ENCODE measurements at regions not wholly inside any gene's neighbourhood (a gene's known extent, or its start where the extent isn't known, plus 50 kb on each side); places are given as distances from the start of the nearest gene placed in this dataset.

GRCh38 chrX:139293991-139294390 lies 236.5 kb upstream of the F9 start:
- H3K9me3 ChIP-seq = no peaks in the 10 kb centered on the region
- no peaks in the 10 kb centered on the region for H3K4me1 ChIP-seq
- H3K4me3 ChIP-seq (ENCODE audit: low read depth, low read length) = no peak overlapping the region
- no peak for TF ChIP-seq CTCF (IDR thresholded peaks at IDR 0.05; ENCODE audit: low read depth, low read length)
- H3K36me3 ChIP-seq = no peaks in the 10 kb centered on the region
- no peak for DNase-seq
- no peaks in the 10 kb centered on the region for H3K27me3 ChIP-seq

- no peak for DNase-seq
- H3K36me3 ChIP-seq = no peaks in the 10 kb centered on the region
- no peak for TF ChIP-seq CTCF (IDR thresholded peaks at IDR 0.05; ENCODE audit: low read depth, low read length)
- no peaks in the 10 kb centered on the region for H3K9me3 ChIP-seq
- no peak overlapping the region for H3K4me3 ChIP-seq (ENCODE audit: low read depth, low read length)
- H3K4me1 ChIP-seq = no peaks in the 10 kb centered on the region
- H3K27me3 ChIP-seq = no peaks in the 10 kb centered on the region
Measured at GRCh38 chrX:139290310-139290709, 240.2 kb upstream of the F9 start.

GRCh38 chrX:139287155-139287924 lies 243.2 kb upstream of the F9 start:
- no peak for TF ChIP-seq CTCF (IDR thresholded peaks at IDR 0.05; ENCODE audit: low read depth, low read length)
- Histone ChIP-seq H3K4me1 (no peaks in the 10 kb centered on the region), H3K27me3 (no peaks in the 10 kb centered on the region), H3K4me3 (ENCODE audit: low read depth, low read length) (no peak overlapping the region), H3K9me3 (no peaks in the 10 kb centered on the region), H3K36me3 (no peaks in the 10 kb centered on the region)
- no peak for DNase-seq

- no peaks in the 10 kb centered on the region for H3K9me3 ChIP-seq
- H3K4me3 ChIP-seq (ENCODE audit: low read depth, low read length) = no peak overlapping the region
- DNase-seq = no peak
- H3K36me3 ChIP-seq = no peaks in the 10 kb centered on the region
- no peak for TF ChIP-seq CTCF (IDR thresholded peaks at IDR 0.05; ENCODE audit: low read depth, low read length)
- H3K27me3 ChIP-seq = no peaks in the 10 kb centered on the region
- H3K4me1 ChIP-seq = no peaks in the 10 kb centered on the region
Measured at GRCh38 chrX:139286342-139286741, 244.2 kb upstream of the F9 start.

- Histone ChIP-seq H3K4me1 (no peaks in the 10 kb centered on the region), H3K4me3 (ENCODE audit: low read depth, low read length) (no peak overlapping the region), H3K9me3 (no peaks in the 10 kb centered on the region), H3K36me3 (no peaks in the 10 kb centered on the region), H3K27me3 (no peaks in the 10 kb centered on the region)
- TF ChIP-seq CTCF (IDR thresholded peaks at IDR 0.05; ENCODE audit: low read depth, low read length) = no peak
- no peak for DNase-seq
Measured at GRCh38 chrX:139267851-139268250, 262.7 kb upstream of the F9 start.

- no peaks in the 10 kb centered on the region for H3K36me3 ChIP-seq
- no peaks in the 10 kb centered on the region for H3K27me3 ChIP-seq
- DNase-seq = no peak
- no peak overlapping the region for H3K4me3 ChIP-seq (ENCODE audit: low read depth, low read length)
- no peaks in the 10 kb centered on the region for H3K9me3 ChIP-seq
- H3K4me1 ChIP-seq = no peaks in the 10 kb centered on the region
- TF ChIP-seq CTCF (IDR thresholded peaks at IDR 0.05; ENCODE audit: low read depth, low read length) = no peak
Measured at GRCh38 chrX:139246295-139246694, 284.2 kb upstream of the F9 start.

Data from BE2C (cell line).